GM11168 (cell line): ENCODE measurements at regions not wholly inside any gene's neighbourhood (a gene's known extent, or its start where the extent isn't known, plus 50 kb on each side); places are given as distances from the start of the nearest gene placed in this dataset.

Source experiments
- in situ Hi-C: fragments of 300-500 bp; cut with MboI; formaldehyde crosslinking; loops from one replicate; pipeline ENCODE4 v1.12.0; 2022; ENCODE audit warnings: low sequenced_read_pairs; ENCODE audit not compliant: unreplicated experiment

DNA sequence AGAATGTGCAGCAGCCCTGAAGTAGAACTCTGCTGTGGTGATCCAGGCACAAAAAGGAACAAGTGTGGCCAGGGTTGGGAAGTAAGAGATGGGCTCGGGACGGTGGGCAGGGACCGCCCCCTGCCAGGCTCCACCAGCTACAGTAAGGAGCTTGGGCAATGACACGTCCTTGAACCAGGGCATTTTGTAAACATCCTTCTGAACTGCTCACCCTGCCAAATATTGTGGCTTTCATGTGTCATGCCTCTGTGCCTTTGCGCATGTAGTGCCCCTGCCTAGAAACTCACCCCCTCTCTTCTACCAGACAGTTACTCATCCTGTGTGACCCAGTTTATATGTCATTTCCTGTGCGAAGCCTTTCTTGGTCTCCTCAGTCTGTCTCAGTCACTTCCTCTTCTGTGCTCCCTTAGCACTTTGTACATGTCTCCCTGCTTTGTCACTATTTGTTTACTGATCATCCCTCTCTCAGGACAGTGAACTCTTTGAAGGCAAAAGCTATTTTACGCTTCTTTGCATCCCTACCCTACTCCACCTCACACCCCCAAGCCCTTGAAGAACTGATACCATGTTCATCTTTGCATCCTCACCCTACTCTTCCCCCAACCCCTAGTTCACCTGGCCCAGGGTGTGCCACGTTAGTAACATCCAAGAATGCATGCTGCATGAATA, 108.9 kb upstream of the PLEKHG7 start:
- in situ Hi-C loops = loop anchor here (25.0 kb wide), 1 partner anchor 782 kb away; no protein-coding TSS in a partner anchor

GRCh38 chr12:92585115-92585727, 117.6 kb upstream of the PLEKHG7 start:
- in situ Hi-C loops = loop anchor here (25.0 kb wide), 1 partner anchor 773 kb away; no protein-coding TSS in a partner anchor

DNA sequence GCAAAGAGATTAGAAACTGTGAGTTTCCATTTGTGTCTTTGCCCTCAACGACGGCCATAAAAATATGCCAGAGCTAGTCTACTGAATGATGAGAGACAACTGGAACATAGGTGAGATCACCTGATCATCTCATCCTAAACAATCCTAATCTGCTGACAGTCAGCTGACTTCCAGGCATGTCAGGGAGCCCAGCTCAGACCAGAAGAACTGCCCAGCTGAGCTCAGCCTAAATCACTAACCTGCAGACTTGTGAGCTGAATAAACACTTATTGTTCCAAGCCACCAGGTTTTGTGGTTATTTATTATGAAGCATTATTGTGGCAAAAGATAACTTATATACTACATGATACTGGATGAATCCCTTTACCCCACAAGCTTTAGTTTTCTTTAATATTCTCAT, 118.9 kb upstream of the PLEKHG7 start:
- in situ Hi-C loops = loop anchor here (25.0 kb wide), 1 partner anchor 772 kb away; no protein-coding TSS in a partner anchor

DNA sequence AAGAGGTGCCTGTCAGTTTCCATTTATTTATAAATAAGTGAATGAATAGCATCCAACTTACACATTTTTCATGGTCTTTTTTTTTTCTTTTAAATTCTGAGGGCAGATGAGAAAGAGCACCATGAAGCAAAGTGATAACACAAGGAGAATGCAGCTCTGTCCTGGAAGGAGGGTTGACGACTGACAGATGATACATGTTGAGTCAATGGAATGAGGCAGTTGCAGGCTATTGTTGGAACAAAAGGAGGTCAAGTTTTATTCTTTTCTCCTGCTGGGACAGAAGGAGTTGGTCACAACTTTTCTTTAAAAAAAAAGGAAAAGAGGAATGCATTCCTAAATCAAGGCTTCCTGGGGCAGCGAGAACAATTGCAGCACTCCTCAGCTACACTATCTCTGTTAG, 119.9 kb upstream of the PLEKHG7 start:
- in situ Hi-C loops = loop anchor here (25.0 kb wide), 1 partner anchor 771 kb away; no protein-coding TSS in a partner anchor

GRCh38 chr12:92582475-92582874, 120.3 kb upstream of the PLEKHG7 start:
- in situ Hi-C loops = loop anchor here (25.0 kb wide), 1 partner anchor 770 kb away; no protein-coding TSS in a partner anchor

- in situ Hi-C loops = loop anchor here (25.0 kb wide), 1 partner anchor 769 kb away; no protein-coding TSS in a partner anchor
These were observed 121.2 kb upstream of the PLEKHG7 start for GRCh38 chr12:92581604-92582003.

DNA sequence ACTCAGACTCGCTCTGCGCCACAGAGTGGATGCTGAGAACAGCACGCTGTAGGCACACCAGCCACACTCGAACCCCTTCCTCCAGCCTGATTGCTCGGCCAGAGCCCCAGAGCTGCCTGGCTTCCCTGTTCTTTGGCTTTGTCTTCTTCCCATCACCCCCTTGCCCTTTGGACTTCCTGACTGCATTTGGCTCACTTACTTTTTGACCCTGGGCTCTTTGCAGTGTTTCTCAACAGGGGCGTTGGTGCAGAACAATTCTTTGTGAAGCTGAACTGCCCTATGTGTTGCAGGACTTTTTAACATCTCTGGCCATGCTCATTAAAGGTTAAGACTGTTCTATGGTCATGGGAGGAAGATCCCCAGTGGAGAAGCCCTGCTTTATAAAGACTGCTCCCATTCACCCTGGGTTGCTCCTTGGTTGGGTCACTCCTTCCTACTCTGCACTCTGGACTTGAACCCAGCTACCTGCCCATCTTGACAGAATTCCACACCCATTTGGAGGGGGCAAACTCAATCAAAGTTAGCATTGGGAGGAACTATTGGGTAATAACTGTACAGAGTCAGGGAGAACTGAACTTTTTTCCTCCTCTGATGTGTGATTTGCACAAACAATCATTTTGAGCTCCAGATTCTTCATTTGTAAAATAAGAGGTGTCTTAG, 127.7 kb upstream of the PLEKHG7 start:
- in situ Hi-C loops = loop anchor here (5.0 to 25.0 kb wide), 2 partner anchors 763 to 1198 kb away; no protein-coding TSS in a partner anchor

DNA sequence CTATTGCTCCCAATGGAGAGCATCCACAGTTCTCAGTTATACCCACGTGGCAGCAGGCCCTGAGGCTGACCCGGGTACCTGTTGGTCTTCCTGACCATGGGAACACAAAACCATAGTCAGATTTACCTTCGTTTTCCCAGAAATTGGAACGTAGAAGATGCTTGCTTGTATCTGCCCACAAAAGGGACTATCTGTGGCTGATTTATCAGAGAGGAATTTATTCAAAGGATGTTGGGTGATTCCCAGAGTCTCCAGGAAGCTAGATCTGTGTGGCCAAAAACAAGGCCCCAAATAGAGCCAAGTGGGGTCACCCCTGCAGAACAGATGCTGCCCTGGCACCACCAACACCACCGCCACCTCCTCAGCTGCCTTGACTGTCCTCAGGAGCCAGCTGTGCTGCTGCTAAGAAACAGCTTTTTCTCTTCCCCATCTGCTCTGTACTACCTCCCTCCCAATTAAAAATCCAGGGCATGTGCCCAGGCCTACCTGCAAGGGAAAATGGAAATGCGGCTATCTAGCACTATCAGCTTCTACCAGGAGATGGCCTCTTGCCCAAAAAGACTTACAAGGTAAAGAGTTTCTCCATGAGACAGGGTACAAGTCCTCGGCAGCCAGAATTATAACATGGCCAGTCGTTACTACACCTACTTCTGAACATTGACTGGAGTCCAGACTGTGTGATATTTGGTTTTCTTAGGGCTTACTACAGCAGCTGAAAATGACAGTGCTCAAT, 128.6 kb upstream of the PLEKHG7 start:
- in situ Hi-C loops = loop anchor here (5.0 kb wide), 1 partner anchor 1197 kb away; no protein-coding TSS in a partner anchor

DNA sequence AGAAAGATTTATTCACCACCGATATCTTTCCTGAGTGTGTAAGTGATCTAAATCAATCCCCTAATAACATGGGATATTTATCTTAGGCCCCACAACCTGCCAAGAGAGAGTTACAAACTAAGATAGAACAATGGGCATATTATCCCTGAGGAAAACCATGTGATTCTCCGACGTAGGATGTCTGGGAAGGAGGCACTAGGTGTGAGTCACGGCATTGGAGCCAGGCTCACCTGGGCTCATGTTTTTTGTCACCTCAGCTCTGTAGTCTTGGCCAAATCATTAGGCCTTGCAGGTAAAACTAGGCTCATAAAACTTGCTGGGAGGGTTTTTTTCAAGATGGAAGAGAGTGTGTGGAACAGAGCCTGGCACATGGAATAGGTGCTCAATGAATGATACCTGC, 129.7 kb upstream of the PLEKHG7 start:
- in situ Hi-C loops = loop anchor here (5.0 kb wide), 1 partner anchor 1196 kb away; no protein-coding TSS in a partner anchor

DNA sequence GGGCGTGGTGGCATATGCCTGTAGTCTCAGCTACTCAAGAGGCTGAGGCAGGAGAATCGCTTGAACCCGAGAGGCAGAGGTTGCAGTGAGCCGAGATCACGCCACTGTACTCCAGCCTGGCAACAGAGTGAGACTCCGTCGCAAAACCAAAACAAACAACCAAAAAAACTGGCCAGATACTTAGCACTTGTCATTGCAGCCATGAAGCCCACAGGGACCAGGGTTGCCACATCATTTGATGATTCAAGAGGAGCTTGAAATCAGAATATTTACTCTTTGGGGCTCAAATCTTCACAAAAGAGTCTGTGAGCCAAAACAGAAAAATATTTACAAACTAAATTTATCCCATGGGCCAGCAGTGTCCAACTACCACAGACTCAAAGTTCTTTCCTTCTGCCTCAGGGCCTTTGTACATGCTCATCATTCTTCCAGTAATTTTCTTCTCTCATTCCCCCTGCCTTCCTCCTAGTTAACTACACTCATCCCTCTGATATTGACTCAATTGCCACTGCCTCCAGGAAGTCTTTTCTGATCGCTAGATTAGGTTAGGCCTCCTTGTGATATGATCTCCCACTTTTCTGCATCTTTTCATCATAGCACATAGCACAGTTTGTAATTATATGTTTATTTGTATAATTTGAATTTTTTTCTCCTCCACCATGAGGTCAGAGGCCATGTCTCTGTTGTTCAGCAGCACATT, 130.8 kb upstream of the PLEKHG7 start:
- in situ Hi-C loops = loop anchor here (5.0 kb wide), 1 partner anchor 1195 kb away; no protein-coding TSS in a partner anchor

DNA sequence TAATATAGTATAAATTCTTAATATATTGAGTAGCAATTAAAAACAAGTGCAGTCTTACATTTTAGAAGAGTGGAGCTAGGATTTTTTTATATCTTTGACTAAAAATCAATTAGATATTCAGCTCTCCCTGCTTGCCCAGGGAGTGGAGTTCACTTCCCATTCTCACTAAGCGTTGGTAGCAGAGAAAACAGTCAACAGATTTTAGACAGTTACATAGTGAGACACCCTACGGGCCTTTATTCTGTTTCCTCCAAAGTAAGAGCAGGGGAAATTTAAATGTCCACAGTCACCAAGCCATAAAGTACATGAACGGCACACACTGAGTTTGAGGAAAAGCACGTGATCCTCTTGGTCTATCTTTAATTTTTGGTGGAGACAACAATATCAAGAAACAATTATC, 131.6 kb upstream of the PLEKHG7 start:
- in situ Hi-C loops = loop anchor here (5.0 kb wide), 1 partner anchor 1194 kb away; no protein-coding TSS in a partner anchor

DNA sequence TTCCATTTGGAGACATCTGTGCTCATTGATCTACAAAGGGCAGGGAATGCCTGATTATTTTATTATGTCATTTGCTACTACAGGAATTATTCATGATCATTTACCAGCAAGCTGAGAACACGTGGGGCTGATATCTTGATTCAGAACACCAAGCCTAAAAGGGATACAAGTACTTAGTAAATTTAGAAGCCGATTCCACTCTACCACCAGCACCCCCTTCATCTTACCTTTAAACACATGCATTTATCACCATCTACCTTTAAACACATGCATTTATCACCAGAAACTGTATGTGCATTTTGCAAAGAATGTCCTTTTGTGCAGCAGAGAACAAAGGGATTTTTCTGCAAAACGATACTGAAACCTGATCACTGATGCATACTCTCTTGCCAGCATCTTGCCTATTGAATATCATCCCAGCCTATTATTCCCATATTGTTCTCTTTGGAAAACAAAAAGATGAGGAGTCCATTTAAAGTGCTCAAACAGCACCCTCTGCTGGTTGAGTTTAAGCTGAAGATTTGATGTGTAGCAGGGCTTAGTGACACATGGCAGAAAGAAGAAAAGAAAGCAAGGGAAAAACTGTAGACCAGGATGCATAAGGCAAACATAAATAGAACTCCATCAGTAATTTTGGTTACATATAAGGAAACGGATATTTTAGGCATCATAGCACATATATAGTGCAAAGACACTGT, 132.6 kb upstream of the PLEKHG7 start:
- in situ Hi-C loops = loop anchor here (5.0 kb wide), 1 partner anchor 1193 kb away; no protein-coding TSS in a partner anchor

- in situ Hi-C loops = loop anchor here (5.0 to 10.0 kb wide), 3 partner anchors 71 to 424 kb away; partner anchors contain the start of gene BTG1
These were observed 134.1 kb upstream of the PLEKHG7 start for GRCh38 chr12:92568691-92569090.

GRCh38 chr12:92566448-92567019, 136.3 kb upstream of the PLEKHG7 start:
- in situ Hi-C loops = loop anchor here (5.0 to 10.0 kb wide), 3 partner anchors 69 to 422 kb away; partner anchors contain the start of gene BTG1

DNA sequence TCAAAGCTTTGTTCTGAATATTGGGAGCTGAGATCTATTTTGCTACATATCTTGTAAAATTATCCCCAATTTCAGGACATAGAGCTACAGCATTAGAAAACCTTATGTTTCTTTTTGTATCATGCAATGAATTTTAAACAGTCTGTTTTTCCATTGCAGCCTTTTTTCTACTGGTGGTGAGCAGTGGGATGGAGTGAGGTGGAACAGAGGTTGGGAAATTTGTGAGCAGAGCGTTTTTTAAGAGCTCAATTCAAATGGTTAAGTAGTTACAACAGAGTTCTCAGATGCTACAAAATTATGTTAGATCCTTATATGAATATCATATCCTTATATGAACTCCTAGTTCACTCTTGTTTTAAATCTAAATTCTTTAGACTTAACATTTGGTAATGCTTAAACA, 139.0 kb upstream of the PLEKHG7 start:
- in situ Hi-C loops = loop anchor here (10.0 kb wide), 2 partner anchors 199 to 419 kb away; partner anchors contain the start of gene BTG1

DNA sequence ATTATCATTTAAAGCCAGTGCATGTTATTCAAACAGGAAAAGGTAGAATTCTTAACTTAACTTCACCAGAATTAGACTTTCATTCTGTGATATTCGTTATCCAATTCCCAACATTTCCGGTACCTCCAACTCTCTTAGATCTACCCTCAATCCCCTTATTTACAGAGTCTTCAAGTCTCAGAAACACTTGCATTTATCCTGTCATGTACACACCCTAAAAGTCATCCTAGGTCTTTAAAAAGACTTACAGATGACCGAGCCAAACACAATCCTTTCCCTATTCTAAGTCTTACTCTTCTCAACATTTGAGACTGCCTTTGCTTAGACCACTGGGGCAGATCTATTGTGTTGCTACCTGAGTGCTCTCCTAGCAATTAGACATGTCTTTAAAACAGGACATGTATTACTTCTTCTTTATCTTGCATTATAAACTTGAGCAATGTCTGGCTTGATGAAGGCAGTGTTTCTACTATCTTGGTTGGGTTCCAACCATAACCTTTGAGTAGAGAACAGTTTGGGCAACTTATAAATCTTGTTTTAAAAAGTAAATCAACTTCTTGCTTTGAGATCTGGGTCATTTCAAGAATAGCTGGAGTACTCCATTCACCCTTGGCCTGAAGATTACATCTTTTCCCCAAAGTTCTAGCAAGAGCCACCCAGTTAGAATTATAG, 140.6 kb upstream of the PLEKHG7 start:
- in situ Hi-C loops = loop anchor here (10.0 kb wide), 2 partner anchors 197 to 417 kb away; partner anchors contain the start of gene BTG1

- in situ Hi-C loops = loop anchor here (10.0 kb wide), 2 partner anchors 197 to 417 kb away; partner anchors contain the start of gene BTG1
These were observed 141.3 kb upstream of the PLEKHG7 start for GRCh38 chr12:92561543-92561899.
